ENCODE measurements at regions not wholly inside any gene's neighbourhood (a gene's known extent, or its start where the extent isn't known, plus 50 kb on each side); places are given as distances from the start of the nearest gene placed in this dataset.

GRCh38 chr2:10964052-10964790 lies 52.5 kb downstream of the KCNF1 start:
- no peak overlapping the region for H3K9ac ChIP-seq (ENCODE audit: low read depth, low read length)
- H3K27me3 ChIP-seq (ENCODE audit: control insufficient read depth, insufficient read depth, low read length): peaks cover 59% of the 10 kb centered on the region
- H3K4me3 ChIP-seq (ENCODE audit: low read length): no peak overlapping the region

GRCh38 chr2:10965241-10965843 lies 53.6 kb downstream of the KCNF1 start:
- H3K27me3 ChIP-seq (ENCODE audit: control insufficient read depth, insufficient read depth, low read length): peaks cover 67% of the 10 kb centered on the region
- no peaks in the 10 kb centered on the region for H3K9me3 ChIP-seq (replicated peaks; ENCODE audit: low read length)
- no peak overlapping the region for H3K4me3 ChIP-seq (ENCODE audit: low read length)
- H3K9ac ChIP-seq (ENCODE audit: low read depth, low read length): no peak overlapping the region
- no peak overlapping the region for H3K4me2 ChIP-seq (ENCODE audit: low read length)
- peaks cover 5% of the 10 kb centered on the region for H3K4me1 ChIP-seq (ENCODE audit: control insufficient read depth, insufficient read depth, low read length)
- H3K36me3 ChIP-seq (ENCODE audit: insufficient read depth, low read length): no peaks in the 10 kb centered on the region

More at GRCh38 chr2:10964052-10964790, 52.5 kb downstream of the KCNF1 start:
- Histone ChIP-seq H3K4me2 (ENCODE audit: low read length) (no peak overlapping the region), H3K36me3 (ENCODE audit: insufficient read depth, low read length) (no peaks in the 10 kb centered on the region), H3K9me3 (replicated peaks; ENCODE audit: low read length) (no peaks in the 10 kb centered on the region), H3K4me1 (ENCODE audit: control insufficient read depth, insufficient read depth, low read length) (peaks cover 5% of the 10 kb centered on the region)

- Histone ChIP-seq H3K9ac (ENCODE audit: low read depth, low read length) (no peak overlapping the region), H3K4me3 (ENCODE audit: low read length) (no peak overlapping the region), H3K4me1 (ENCODE audit: control insufficient read depth, insufficient read depth, low read length) (peaks cover 5% of the 10 kb centered on the region), H3K36me3 (ENCODE audit: insufficient read depth, low read length) (no peaks in the 10 kb centered on the region), H3K9me3 (replicated peaks; ENCODE audit: low read length) (no peaks in the 10 kb centered on the region), H3K27me3 (ENCODE audit: control insufficient read depth, insufficient read depth, low read length) (peaks cover 74% of the 10 kb centered on the region), H3K4me2 (ENCODE audit: low read length) (no peak overlapping the region)
Measured at GRCh38 chr2:10966056-10966455, 54.3 kb downstream of the KCNF1 start.

GRCh38 chr2:10966741-10967140 lies 55.0 kb downstream of the KCNF1 start:
- H3K4me2 ChIP-seq (ENCODE audit: low read length): no peak overlapping the region
- no peaks in the 10 kb centered on the region for H3K36me3 ChIP-seq (ENCODE audit: insufficient read depth, low read length)
- H3K4me1 ChIP-seq (ENCODE audit: control insufficient read depth, insufficient read depth, low read length): peaks cover 5% of the 10 kb centered on the region
- H3K4me3 ChIP-seq (ENCODE audit: low read length): no peak overlapping the region
- H3K9me3 ChIP-seq (replicated peaks; ENCODE audit: low read length): no peaks in the 10 kb centered on the region
- peaks cover 81% of the 10 kb centered on the region for H3K27me3 ChIP-seq (ENCODE audit: control insufficient read depth, insufficient read depth, low read length)
- H3K9ac ChIP-seq (ENCODE audit: low read depth, low read length): no peak overlapping the region

GRCh38 chr2:10968176-10968575 lies 56.4 kb downstream of the KCNF1 start:
- H3K9me3 ChIP-seq (replicated peaks; ENCODE audit: low read length): no peaks in the 10 kb centered on the region
- no peak overlapping the region for H3K9ac ChIP-seq (ENCODE audit: low read depth, low read length)
- H3K27me3 ChIP-seq (ENCODE audit: control insufficient read depth, insufficient read depth, low read length): peaks cover 82% of the 10 kb centered on the region
- H3K4me3 ChIP-seq (ENCODE audit: low read length): no peak overlapping the region
- H3K4me1 ChIP-seq (ENCODE audit: control insufficient read depth, insufficient read depth, low read length): peaks cover 1% of the 10 kb centered on the region
- H3K4me2 ChIP-seq (ENCODE audit: low read length): no peak overlapping the region
- H3K36me3 ChIP-seq (ENCODE audit: insufficient read depth, low read length): no peaks in the 10 kb centered on the region

- Histone ChIP-seq H3K9me3 (replicated peaks; ENCODE audit: low read length) (no peaks in the 10 kb centered on the region), H3K9ac (ENCODE audit: low read depth, low read length) (no peak overlapping the region), H3K27me3 (ENCODE audit: control insufficient read depth, insufficient read depth, low read length) (peaks cover 69% of the 10 kb centered on the region), H3K4me3 (ENCODE audit: low read length) (no peak overlapping the region), H3K4me2 (ENCODE audit: low read length) (no peak overlapping the region), H3K36me3 (ENCODE audit: insufficient read depth, low read length) (no peaks in the 10 kb centered on the region), H3K4me1 (ENCODE audit: control insufficient read depth, insufficient read depth, low read length) (no peaks in the 10 kb centered on the region)
Measured at GRCh38 chr2:10970666-10971065, 58.9 kb downstream of the KCNF1 start.

- Histone ChIP-seq H3K4me1 (ENCODE audit: control insufficient read depth, insufficient read depth, low read length) (no peaks in the 10 kb centered on the region), H3K9me3 (replicated peaks; ENCODE audit: low read length) (no peaks in the 10 kb centered on the region), H3K4me2 (ENCODE audit: low read length) (no peak overlapping the region), H3K9ac (ENCODE audit: low read depth, low read length) (no peak overlapping the region), H3K27me3 (ENCODE audit: control insufficient read depth, insufficient read depth, low read length) (peaks cover 62% of the 10 kb centered on the region), H3K4me3 (ENCODE audit: low read length) (no peak overlapping the region), H3K36me3 (ENCODE audit: insufficient read depth, low read length) (no peaks in the 10 kb centered on the region)
Measured at GRCh38 chr2:10971161-10971887, 59.6 kb downstream of the KCNF1 start.

- no peak overlapping the region for H3K9ac ChIP-seq (ENCODE audit: low read depth, low read length)
- H3K4me3 ChIP-seq (ENCODE audit: low read length): no peak overlapping the region
- H3K9me3 ChIP-seq (replicated peaks; ENCODE audit: low read length): no peaks in the 10 kb centered on the region
- no peaks in the 10 kb centered on the region for H3K36me3 ChIP-seq (ENCODE audit: insufficient read depth, low read length)
- peaks cover 60% of the 10 kb centered on the region for H3K27me3 ChIP-seq (ENCODE audit: control insufficient read depth, insufficient read depth, low read length)
- H3K4me2 ChIP-seq (ENCODE audit: low read length): no peak overlapping the region
- H3K4me1 ChIP-seq (ENCODE audit: control insufficient read depth, insufficient read depth, low read length): no peaks in the 10 kb centered on the region
Measured at GRCh38 chr2:10971888-10972260, 60.1 kb downstream of the KCNF1 start.

- Histone ChIP-seq H3K4me1 (ENCODE audit: control insufficient read depth, insufficient read depth, low read length) (no peaks in the 10 kb centered on the region), H3K4me2 (ENCODE audit: low read length) (no peak overlapping the region), H3K36me3 (ENCODE audit: insufficient read depth, low read length) (no peaks in the 10 kb centered on the region), H3K9ac (ENCODE audit: low read depth, low read length) (no peak overlapping the region), H3K4me3 (ENCODE audit: low read length) (no peak overlapping the region), H3K9me3 (replicated peaks; ENCODE audit: low read length) (no peaks in the 10 kb centered on the region), H3K27me3 (ENCODE audit: control insufficient read depth, insufficient read depth, low read length) (peaks cover 60% of the 10 kb centered on the region)
Measured at GRCh38 chr2:10972683-10973433, 61.1 kb downstream of the KCNF1 start.

- Histone ChIP-seq H3K9me3 (replicated peaks; ENCODE audit: low read length) (no peaks in the 10 kb centered on the region), H3K4me1 (ENCODE audit: control insufficient read depth, insufficient read depth, low read length) (no peaks in the 10 kb centered on the region)
Measured at GRCh38 chr2:10973766-10974165, 62.0 kb downstream of the KCNF1 start.

GRCh38 chr2:10977003-10977402 lies 65.3 kb downstream of the KCNF1 start:
- H3K9me3 ChIP-seq (replicated peaks; ENCODE audit: low read length): no peaks in the 10 kb centered on the region
- no peaks in the 10 kb centered on the region for H3K4me1 ChIP-seq (ENCODE audit: control insufficient read depth, insufficient read depth, low read length)
- no peak overlapping the region for H3K4me2 ChIP-seq (ENCODE audit: low read length)
- no peaks in the 10 kb centered on the region for H3K36me3 ChIP-seq (ENCODE audit: insufficient read depth, low read length)
- peaks cover 61% of the 10 kb centered on the region for H3K27me3 ChIP-seq (ENCODE audit: control insufficient read depth, insufficient read depth, low read length)
- no peak overlapping the region for H3K4me3 ChIP-seq (ENCODE audit: low read length)
- no peak overlapping the region for H3K9ac ChIP-seq (ENCODE audit: low read depth, low read length)

More at GRCh38 chr2:10973766-10974165, 62.0 kb downstream of the KCNF1 start:
- no peak overlapping the region for H3K4me3 ChIP-seq (ENCODE audit: low read length)
- H3K9ac ChIP-seq (ENCODE audit: low read depth, low read length): no peak overlapping the region
- no peak overlapping the region for H3K4me2 ChIP-seq (ENCODE audit: low read length)
- H3K27me3 ChIP-seq (ENCODE audit: control insufficient read depth, insufficient read depth, low read length): peaks cover 63% of the 10 kb centered on the region
- no peaks in the 10 kb centered on the region for H3K36me3 ChIP-seq (ENCODE audit: insufficient read depth, low read length)

Measured in skeletal muscle satellite cell (primary cell).